ENCODE measurements at regions not wholly inside any gene's neighbourhood (a gene's known extent, or its start where the extent isn't known, plus 50 kb on each side); places are given as distances from the start of the nearest gene placed in this dataset.

- no peak for DNase-seq
Observed at GRCh38 chr3:175916191-175916934, 1057.2 kb downstream of the NAALADL2 start.

- no peak for DNase-seq
Observed at GRCh38 chr3:175914785-175915184, 1055.7 kb downstream of the NAALADL2 start.

- DNase-seq = no peak
Observed at GRCh38 chr3:175913286-175913685, 1054.2 kb downstream of the NAALADL2 start.

- no peak for DNase-seq
Observed at GRCh38 chr3:175911937-175912336, 1052.8 kb downstream of the NAALADL2 start.

- DNase-seq = no peak
Observed at GRCh38 chr3:175902226-175902625, 1043.1 kb downstream of the NAALADL2 start.

- no peak for DNase-seq
Observed at GRCh38 chr3:175898194-175898593, 1039.1 kb downstream of the NAALADL2 start.

- no peak for DNase-seq
Observed at GRCh38 chr3:175896655-175897054, 1037.5 kb downstream of the NAALADL2 start.

GRCh38 chr3:175895731-175896130, 1036.6 kb downstream of the NAALADL2 start:
- DNase-seq = no peak

- no peak for DNase-seq
Observed at GRCh38 chr3:175893566-175893965, 1034.4 kb downstream of the NAALADL2 start.

- no peak for DNase-seq
Observed at GRCh38 chr3:175890066-175890465, 1030.9 kb downstream of the NAALADL2 start.

GRCh38 chr3:175885231-175885766, 1026.2 kb downstream of the NAALADL2 start:
- no peak for DNase-seq

GRCh38 chr3:175879417-175879816, 1020.3 kb downstream of the NAALADL2 start:
- no peak for DNase-seq

- DNase-seq = no peak
Observed at GRCh38 chr3:175869404-175869803, 1010.3 kb downstream of the NAALADL2 start.

GRCh38 chr3:175868626-175869025, 1009.5 kb downstream of the NAALADL2 start:
- DNase-seq = no peak

GRCh38 chr3:175865724-175866123, 1006.6 kb downstream of the NAALADL2 start:
- DNase-seq = no peak

- DNase-seq = no peak
Observed at GRCh38 chr3:175861916-175862315, 1002.8 kb downstream of the NAALADL2 start.

Data from suppressor macrophage (primary cell).